ENCODE measurements at regions not wholly inside any gene's neighbourhood (a gene's known extent, or its start where the extent isn't known, plus 50 kb on each side); places are given as distances from the start of the nearest gene placed in this dataset.

DNA sequence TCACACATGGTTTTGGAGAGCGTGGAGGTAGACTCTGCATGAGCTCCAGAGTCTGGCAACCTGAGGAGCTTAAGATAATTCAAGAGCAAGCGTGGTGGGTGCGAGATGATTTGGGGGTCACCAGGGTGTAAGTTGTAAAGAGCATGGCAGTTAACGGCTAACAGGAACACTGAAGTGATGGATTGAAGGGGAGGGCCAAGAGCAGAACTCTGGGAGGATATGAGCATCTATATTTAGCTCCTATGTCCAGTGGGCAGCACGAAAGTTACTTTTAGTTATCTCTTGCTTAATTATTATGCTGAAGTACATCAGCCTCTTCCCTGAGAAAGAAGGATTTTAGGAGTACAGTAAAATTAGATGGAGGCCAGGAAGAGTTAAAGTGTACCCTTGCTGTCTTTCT lies 231.9 kb upstream of the HAND2 start:
- Histone ChIP-seq H3K4me2 (no peak overlapping the region), H4K20me1 (ENCODE audit: low read depth) (no peaks in the 10 kb centered on the region), H2AFZ (replicated peaks) (no peak overlapping the region), H3K4me3 (no peak overlapping the region), H3K79me2 (ENCODE audit: low read depth) (no peaks in the 10 kb centered on the region), H3K36me3 (no peaks in the 10 kb centered on the region), H3K4me1 (no peaks in the 10 kb centered on the region), H3F3A (ENCODE audit: low read depth) (no peaks in the 10 kb centered on the region), H3K27me3 (no peaks in the 10 kb centered on the region), H3K9me3 (ENCODE audit: low read depth) (no peaks in the 10 kb centered on the region), H3K27ac (no peak overlapping the region), H3K9ac (no peak overlapping the region)
- no peak for DNase-seq (ENCODE audit: low spot score)
- no peaks in the 10 kb centered on the region for H3K4me1 Mint-ChIP-seq
- TF ChIP-seq EZH2 (IDR thresholded peaks at IDR 0.05) (no peak), EZH2phosphoT487 (IDR thresholded peaks at IDR 0.05) (no peak)
- TF ChIP-seq, protein P1, sequence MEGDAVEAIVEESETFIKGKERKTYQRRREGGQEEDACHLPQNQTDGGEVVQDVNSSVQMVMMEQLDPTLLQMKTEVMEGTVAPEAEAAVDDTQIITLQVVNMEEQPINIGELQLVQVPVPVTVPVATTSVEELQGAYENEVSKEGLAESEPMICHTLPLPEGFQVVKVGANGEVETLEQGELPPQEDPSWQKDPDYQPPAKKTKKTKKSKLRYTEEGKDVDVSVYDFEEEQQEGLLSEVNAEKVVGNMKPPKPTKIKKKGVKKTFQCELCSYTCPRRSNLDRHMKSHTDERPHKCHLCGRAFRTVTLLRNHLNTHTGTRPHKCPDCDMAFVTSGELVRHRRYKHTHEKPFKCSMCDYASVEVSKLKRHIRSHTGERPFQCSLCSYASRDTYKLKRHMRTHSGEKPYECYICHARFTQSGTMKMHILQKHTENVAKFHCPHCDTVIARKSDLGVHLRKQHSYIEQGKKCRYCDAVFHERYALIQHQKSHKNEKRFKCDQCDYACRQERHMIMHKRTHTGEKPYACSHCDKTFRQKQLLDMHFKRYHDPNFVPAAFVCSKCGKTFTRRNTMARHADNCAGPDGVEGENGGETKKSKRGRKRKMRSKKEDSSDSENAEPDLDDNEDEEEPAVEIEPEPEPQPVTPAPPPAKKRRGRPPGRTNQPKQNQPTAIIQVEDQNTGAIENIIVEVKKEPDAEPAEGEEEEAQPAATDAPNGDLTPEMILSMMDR (IDR thresholded peaks at IDR 0.05), result no peak
- no peaks in the 10 kb centered on the region for H3K9me3 Mint-ChIP-seq
- H3K27me3 Mint-ChIP-seq (ENCODE audit: insufficient read depth, low read depth), result no peaks in the 10 kb centered on the region
- H3K27ac Mint-ChIP-seq, result no peak overlapping the region
- no peak overlapping the region for H3K4me3 Mint-ChIP-seq
- H3K36me3 Mint-ChIP-seq, result no peaks in the 10 kb centered on the region

DNA sequence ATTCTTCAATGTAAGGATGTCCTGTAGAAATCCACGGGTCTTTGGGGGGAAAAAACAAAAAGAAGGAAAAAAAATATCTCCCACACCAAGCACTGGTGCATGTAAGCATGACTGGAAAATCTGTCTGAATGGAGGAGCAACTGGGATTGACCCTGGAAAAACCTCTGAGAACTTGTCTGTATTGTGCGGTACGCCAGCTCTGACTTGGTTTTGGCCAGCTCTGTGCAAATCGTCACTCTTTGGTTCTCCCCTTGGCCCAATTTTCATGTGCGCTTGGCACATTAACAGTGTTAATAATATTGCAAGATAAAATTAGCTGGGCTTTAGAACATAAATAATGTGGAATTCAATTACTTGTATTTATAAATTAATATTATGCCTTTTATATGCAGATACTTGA lies 231.2 kb upstream of the HAND2 start:
- no peak overlapping the region for H3K27ac ChIP-seq
- no peaks in the 10 kb centered on the region for H3K27me3 Mint-ChIP-seq (ENCODE audit: insufficient read depth, low read depth)

DNA sequence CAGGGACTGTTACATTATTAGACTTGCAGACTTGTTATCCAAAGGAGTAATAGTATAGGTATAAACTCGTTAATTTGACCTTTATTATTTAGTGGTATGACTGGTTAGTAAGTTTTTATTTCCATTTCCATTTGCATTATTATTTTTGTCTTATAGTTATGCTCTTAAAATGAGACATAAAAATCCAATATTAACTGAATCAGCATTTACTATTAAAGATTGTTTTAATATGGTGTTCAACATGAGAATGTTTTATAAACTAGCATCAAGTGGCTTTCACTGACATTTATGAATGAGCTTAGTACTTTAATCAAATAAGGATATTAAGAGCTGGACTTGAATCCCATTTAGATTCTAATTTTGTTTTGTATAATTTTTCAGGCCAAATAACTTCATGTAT lies 228.1 kb upstream of the HAND2 start:
- no peaks in the 10 kb centered on the region for H3K36me3 ChIP-seq
- no peak overlapping the region for H3K4me3 ChIP-seq
- H3K9ac ChIP-seq, result no peak overlapping the region
- no peak overlapping the region for H3K4me2 ChIP-seq
- no peaks in the 10 kb centered on the region for H3K9me3 ChIP-seq (ENCODE audit: low read depth)
- H3K36me3 Mint-ChIP-seq, result no peaks in the 10 kb centered on the region
- no peaks in the 10 kb centered on the region for H4K20me1 ChIP-seq (ENCODE audit: low read depth)
- H3K27me3 Mint-ChIP-seq (ENCODE audit: insufficient read depth, low read depth), result no peaks in the 10 kb centered on the region
- no peaks in the 10 kb centered on the region for H3F3A ChIP-seq (ENCODE audit: low read depth)
- no peaks in the 10 kb centered on the region for H3K27me3 ChIP-seq
- no peaks in the 10 kb centered on the region for H3K79me2 ChIP-seq (ENCODE audit: low read depth)
- H3K27ac Mint-ChIP-seq, result no peak overlapping the region
- H3K4me3 Mint-ChIP-seq, result no peak overlapping the region
- TF ChIP-seq, protein P1 (IDR thresholded peaks at IDR 0.05), result no peak
- TF ChIP-seq EZH2 (IDR thresholded peaks at IDR 0.05) (no peak), EZH2phosphoT487 (IDR thresholded peaks at IDR 0.05) (no peak)
- no peak overlapping the region for H3K27ac ChIP-seq
- H2AFZ ChIP-seq (replicated peaks), result no peak overlapping the region
- DNase-seq (ENCODE audit: low spot score), result no peak
- no peaks in the 10 kb centered on the region for H3K4me1 Mint-ChIP-seq
- no peaks in the 10 kb centered on the region for H3K9me3 Mint-ChIP-seq
- H3K4me1 ChIP-seq, result no peaks in the 10 kb centered on the region

More for the DNA sequence above, 231.2 kb upstream of the HAND2 start:
- Histone ChIP-seq H3K9ac (no peak overlapping the region), H3K4me1 (no peaks in the 10 kb centered on the region), H4K20me1 (ENCODE audit: low read depth) (no peaks in the 10 kb centered on the region), H2AFZ (replicated peaks) (no peak overlapping the region), H3K4me3 (no peak overlapping the region), H3K4me2 (no peak overlapping the region), H3K9me3 (ENCODE audit: low read depth) (no peaks in the 10 kb centered on the region), H3K27me3 (no peaks in the 10 kb centered on the region), H3K36me3 (no peaks in the 10 kb centered on the region), H3F3A (ENCODE audit: low read depth) (no peaks in the 10 kb centered on the region), H3K79me2 (ENCODE audit: low read depth) (no peaks in the 10 kb centered on the region)
- H3K36me3 Mint-ChIP-seq, result no peaks in the 10 kb centered on the region
- no peak overlapping the region for H3K4me3 Mint-ChIP-seq
- no peak for TF ChIP-seq EZH2phosphoT487 (IDR thresholded peaks at IDR 0.05)
- TF ChIP-seq, protein P1 (IDR thresholded peaks at IDR 0.05), result no peak
- TF ChIP-seq EZH2 (IDR thresholded peaks at IDR 0.05), result no peak
- no peak for DNase-seq (ENCODE audit: low spot score)
- H3K27ac Mint-ChIP-seq, result no peak overlapping the region
- no peaks in the 10 kb centered on the region for H3K9me3 Mint-ChIP-seq
- H3K4me1 Mint-ChIP-seq, result no peaks in the 10 kb centered on the region
